HepG2 (cell line): ENCODE measurements at regions not wholly inside any gene's neighbourhood (a gene's known extent, or its start where the extent isn't known, plus 50 kb on each side); places are given as distances from the start of the nearest gene placed in this dataset.

Source experiments
- ATAC-seq: fragments of 200-7000 bp; cut with Tn5 transposase; 3 replicates; pipeline ENCODE4 v1.9.1; 2020; ENCODE audit warnings: mild to moderate bottlenecking, moderate library complexity
- BruUV-seq: library from RNA; stranded (reverse); fragments of 400-500 nt; replicated peaks from 2 replicates; lab custom pipeline; 2021; lab: Mats Ljungman, UMichigan
- CTCF ChIA-PET: fragments of 300-600 bp; formaldehyde crosslinking; extraction: SDS; loops from one replicate; lab custom pipeline; 2021; ENCODE audit warnings: low total read pairs, inconsistent platforms, low intra/inter-chr PET ratio; lab: Yijun Ruan, JAX
- POLR2A ChIA-PET: fragments of 350-600 bp; sonication (Branson Sonifier 250); formaldehyde crosslinking; loops from one replicate; lab custom pipeline; 2020; ENCODE audit warnings: antibody characterized with exemption, inconsistent platforms; lab: Yijun Ruan, JAX
- DNase-seq: peaks from one replicate; pipeline ENCODE4 v3.0.0-alpha.2; 2015; ENCODE audit warnings: low spot score
- FAIRE-seq: peaks from 3 replicates; lab custom pipeline; 2011; peaks lifted over from hg19 to GRCh38; lab: Jason Lieb, UNC
- H2AFZ ChIP-seq: one replicate; pipeline ENCODE4 v1.6.1; 2011; ENCODE audit warnings: low read length, inconsistent platforms
- H3K27ac ChIP-seq: fragments of 300-600 bp; 3 replicates; pipeline ENCODE4 v1.8.0; 2011; ENCODE audit warnings: mixed run types, mild to moderate bottlenecking, mixed read lengths, low read length, inconsistent platforms; ENCODE audit not compliant: insufficient read depth; ENCODE audit errors: extremely low read length
- H3K27me3 ChIP-seq, 2 experiments: fragments of 200-600 bp in 1 of 2; 2 replicates in 1 of 2; 3 replicates in 1 of 2; pipeline versions ENCODE4 v1.6.0 to v1.8.0; 2011; ENCODE audit warnings: low read length in 2 of 2, mild to moderate bottlenecking in 2 of 2, moderate library complexity in 2 of 2, inconsistent platforms in 1 of 2; ENCODE audit not compliant: insufficient read depth in 2 of 2, control insufficient read depth in 1 of 2
- H3K36me3 ChIP-seq, 2 experiments: fragments of 200-600 bp in 1 of 2; replicated peaks in 1 of 2; 2 replicates in 1 of 2; 3 replicates in 1 of 2; pipeline versions ENCODE4 v1.5.1 to v1.8.0; 2011; ENCODE audit warnings: low read length in 2 of 2, inconsistent platforms in 1 of 2; ENCODE audit not compliant: insufficient read depth in 2 of 2, control insufficient read depth in 1 of 2
- H3K4me1 ChIP-seq: 2 replicates; pipeline ENCODE4 v1.5.1; 2012; ENCODE audit warnings: low read length, inconsistent platforms; ENCODE audit not compliant: insufficient read depth
- H3K4me2 ChIP-seq: 2 replicates; pipeline ENCODE4 v1.6.0; 2011; ENCODE audit warnings: low read depth, low read length, inconsistent platforms
- H3K4me3 ChIP-seq, 3 experiments: fragments of 200-600 bp in 1 of 3; sonication (generic), shearing (Covaris generic) in 1 of 3; replicated peaks in 1 of 3; 2 replicates each; pipeline ENCODE4 v1.5.1; 2011 to 2016; ENCODE audit warnings: low read length in 3 of 3, inconsistent platforms in 2 of 3, low read depth in 2 of 3, mild to moderate bottlenecking in 2 of 3, control low read depth in 1 of 3, mixed read lengths in 1 of 3; ENCODE audit not compliant: insufficient read depth in 1 of 3
- H3K79me2 ChIP-seq: one replicate; pipeline ENCODE4 v1.6.1; 2011; ENCODE audit warnings: low read length, inconsistent platforms; ENCODE audit not compliant: insufficient read depth
- H3K9ac ChIP-seq: 2 replicates; pipeline ENCODE4 v1.6.0; 2011; ENCODE audit warnings: mild to moderate bottlenecking, low read depth, low read length, inconsistent platforms; ENCODE audit not compliant: insufficient read depth
- H3K9me3 ChIP-seq: 2 replicates; pipeline ENCODE4 v1.5.1; 2012; ENCODE audit warnings: mild to moderate bottlenecking, low read length
- H4K20me1 ChIP-seq: 2 replicates; pipeline ENCODE4 v1.6.0; 2011; ENCODE audit warnings: inconsistent platforms, mild to moderate bottlenecking, low read length, moderate library complexity; ENCODE audit not compliant: insufficient read depth
- ARNT ChIP-seq: fragments of 450-650 bp; IDR thresholded peaks from 2 replicates; pipeline ENCODE4 v1.6.1; 2017
- FOXP4 ChIP-seq: sonication (generic); formaldehyde crosslinking; IDR thresholded peaks from 2 replicates; pipeline ENCODE4 v1.4.0; 2020; ENCODE audit warnings: missing genetic modification reagents
- HMGA1 ChIP-seq: sonication (generic); formaldehyde crosslinking; conservative IDR thresholded peaks from 2 replicates; pipeline ENCODE4 v1.4.0; 2020; ENCODE audit warnings: missing genetic modification reagents
- HNF4A ChIP-seq: sonication (generic); formaldehyde crosslinking; IDR thresholded peaks from 2 replicates; pipeline ENCODE4 v1.4.0; 2020; ENCODE audit warnings: missing genetic modification reagents
- LCORL ChIP-seq, 2 experiments: fragments of 450-650 bp in 1 of 2; sonication (generic) in 1 of 2; formaldehyde crosslinking in 1 of 2; IDR thresholded peaks; 2 replicates each; pipeline versions ENCODE4 v1.5.0 to v1.6.1; 2017 to 2020; ENCODE audit warnings: antibody characterized with exemption in 1 of 2, missing genetic modification reagents in 1 of 2
- MEIS1 ChIP-seq: sonication (generic); formaldehyde crosslinking; IDR thresholded peaks from 2 replicates; pipeline ENCODE4 v1.9.0; 2021; ENCODE audit warnings: mild to moderate bottlenecking, missing genetic modification reagents, moderate library complexity, borderline replicate concordance
- MLLT10 ChIP-seq: sonication (generic); formaldehyde crosslinking; IDR thresholded peaks from 2 replicates; pipeline ENCODE4 v1.4.0; 2020; ENCODE audit warnings: missing genetic modification reagents
- PHB2 ChIP-seq: fragments of 450-650 bp; IDR thresholded peaks from 2 replicates; pipeline ENCODE4 v1.6.1; 2018; ENCODE audit not compliant: partially characterized antibody
- REXO4 ChIP-seq: sonication (generic); formaldehyde crosslinking; IDR thresholded peaks from 2 replicates; pipeline ENCODE4 v1.8.0; 2022; ENCODE audit warnings: missing genetic modification reagents, mild to moderate bottlenecking, borderline replicate concordance
- SATB2 ChIP-seq: sonication (generic); formaldehyde crosslinking; IDR thresholded peaks from 2 replicates; pipeline ENCODE4 v1.5.0; 2020; ENCODE audit warnings: missing genetic modification reagents
- SOX6 ChIP-seq, 2 experiments: fragments of 450-650 bp in 1 of 2; sonication (generic) in 1 of 2; formaldehyde crosslinking in 1 of 2; IDR thresholded peaks; 2 replicates each; pipeline versions ENCODE4 v1.4.0 to v1.6.1; 2017 to 2020; ENCODE audit warnings: antibody characterized with exemption in 1 of 2, mild to moderate bottlenecking in 1 of 2, missing genetic modification reagents in 1 of 2
- SYNCRIP ChIP-seq: fragments of 200-400 bp; formaldehyde crosslinking; IDR thresholded peaks from 2 replicates; pipeline ENCODE4 v1.6.1; 2018; ENCODE audit warnings: mild to moderate bottlenecking, low read depth, low read length; ENCODE audit not compliant: insufficient read depth
- ZNF232 ChIP-seq: sonication (generic); formaldehyde crosslinking; IDR thresholded peaks from 2 replicates; pipeline ENCODE4 v1.4.0; 2020; ENCODE audit warnings: missing genetic modification reagents, borderline replicate concordance
- ZNF296 ChIP-seq: sonication (generic); formaldehyde crosslinking; conservative IDR thresholded peaks from 2 replicates; pipeline ENCODE4 v1.5.0; 2020; ENCODE audit warnings: mild to moderate bottlenecking, missing genetic modification reagents
- ZNF350 ChIP-seq: sonication (generic); formaldehyde crosslinking; IDR thresholded peaks from 2 replicates; pipeline ENCODE4 v1.4.0; 2020; ENCODE audit warnings: mild to moderate bottlenecking, low read depth, missing genetic modification reagents, borderline replicate concordance
- ZNF441 ChIP-seq: sonication (generic); formaldehyde crosslinking; IDR thresholded peaks from 2 replicates; pipeline ENCODE4 v1.7.0; 2021; ENCODE audit warnings: missing genetic modification reagents, borderline replicate concordance
- ZNF564 ChIP-seq: sonication (generic); formaldehyde crosslinking; IDR thresholded peaks from 2 replicates; pipeline ENCODE4 v1.8.1; 2023; ENCODE audit warnings: mild to moderate bottlenecking, missing genetic modification reagents
- ZNF775 ChIP-seq: sonication (generic); formaldehyde crosslinking; IDR thresholded peaks from 2 replicates; pipeline ENCODE4 v1.4.0; 2020; ENCODE audit warnings: missing genetic modification reagents, mild to moderate bottlenecking, moderate library complexity, borderline replicate concordance
- in situ Hi-C: cut with HindIII; loops from 2 replicates; pipeline ENCODE4 v1.10.0; 2017; ENCODE audit warnings: low pct_unique_long_range_greater_than_20kb; ENCODE audit not compliant: extremely low pct_ligation_motif_present
- intact Hi-C: fragments of 100-400 bp; cut with micrococcal nuclease; formaldehyde crosslinking; loops from one replicate; pipeline ENCODE4 v1.10.0; 2022; ENCODE audit not compliant: unreplicated experiment
- TF ChIP-seq, protein P1 (sequence below): IDR thresholded peaks from 2 replicates; pipeline ENCODE4 v1.6.1; 2016; ENCODE audit warnings: missing compliant biosample characterization, missing genetic modification reagents, borderline replicate concordance
- TF ChIP-seq, protein P2 (sequence below): sonication (generic); formaldehyde crosslinking; IDR thresholded peaks from 2 replicates; pipeline ENCODE4 v1.5.0; 2020; ENCODE audit warnings: mild to moderate bottlenecking, missing genetic modification reagents

DNA sequence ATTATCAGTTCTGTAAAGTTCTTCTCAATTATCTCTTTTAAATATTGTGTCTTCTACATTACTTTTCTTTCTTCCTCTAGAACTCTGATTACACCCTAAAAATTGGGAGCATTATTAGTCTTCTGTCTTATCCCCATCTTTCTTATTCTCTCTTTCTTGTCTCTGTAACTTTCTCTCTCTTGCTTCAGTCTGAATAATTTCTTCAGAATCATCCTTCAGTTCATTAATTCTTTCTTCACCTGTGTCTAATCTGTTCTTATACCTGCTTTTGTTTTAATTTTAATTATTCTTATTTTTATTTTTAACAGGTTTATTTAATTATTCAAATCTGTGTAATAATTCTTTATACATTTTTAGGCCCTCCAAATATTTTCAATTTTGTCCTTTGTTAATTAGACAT lies 114.3 kb downstream of the GATA3 start:
- no peaks in the 10 kb centered on the region for H4K20me1 ChIP-seq
- in situ Hi-C loops (no loop called here), intact Hi-C loops (no loop called here)
- no TSS peak for BruUV-seq
- peaks cover 10% of the 10 kb centered on the region for H3K4me1 ChIP-seq
- no peaks in the 10 kb centered on the region; a peak in 1 of 5 replicates for H3K27me3 ChIP-seq
- POLR2A ChIA-PET: no interaction called here
- H3K9ac ChIP-seq: no peak overlapping the region
- FAIRE-seq (no peak), ATAC-seq (no peak), DNase-seq (no peak)
- TF ChIP-seq SATB2 (CRISPR knock-in tag) (no peak), REXO4 (CRISPR knock-in tag) (no peak), FOXP4 (CRISPR knock-in tag) (no peak), ZNF350 (CRISPR knock-in tag) (no peak), MLLT10 (CRISPR knock-in tag) (no peak), ZNF775 (no peak), SYNCRIP (no peak), ZNF564 (CRISPR knock-in tag) (no peak), ARNT (no peak), HNF4A (CRISPR knock-in tag) (no peak), ZNF441 (CRISPR knock-in tag) (no peak), SOX6 (IDR thresholded peaks at IDR 0.05) (no peak), SOX6 (CRISPR knock-in tag; IDR thresholded peaks at IDR 0.05) (no peak), LCORL (IDR thresholded peaks at IDR 0.05) (no peak), LCORL (CRISPR knock-in tag; IDR thresholded peaks at IDR 0.05) (no peak), ZNF296 (CRISPR knock-in tag) (no peak), ZNF232 (CRISPR knock-in tag) (no peak), MEIS1 (CRISPR knock-in tag) (no peak), HMGA1 (CRISPR knock-in tag) (no peak), PHB2 (no peak)
- TF ChIP-seq, protein P1, sequence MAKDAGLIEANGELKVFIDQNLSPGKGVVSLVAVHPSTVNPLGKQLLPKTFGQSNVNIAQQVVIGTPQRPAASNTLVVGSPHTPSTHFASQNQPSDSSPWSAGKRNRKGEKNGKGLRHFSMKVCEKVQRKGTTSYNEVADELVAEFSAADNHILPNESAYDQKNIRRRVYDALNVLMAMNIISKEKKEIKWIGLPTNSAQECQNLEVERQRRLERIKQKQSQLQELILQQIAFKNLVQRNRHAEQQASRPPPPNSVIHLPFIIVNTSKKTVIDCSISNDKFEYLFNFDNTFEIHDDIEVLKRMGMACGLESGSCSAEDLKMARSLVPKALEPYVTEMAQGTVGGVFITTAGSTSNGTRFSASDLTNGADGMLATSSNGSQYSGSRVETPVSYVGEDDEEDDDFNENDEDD (CRISPR knock-in tag): no peak
- TF ChIP-seq, protein P2, sequence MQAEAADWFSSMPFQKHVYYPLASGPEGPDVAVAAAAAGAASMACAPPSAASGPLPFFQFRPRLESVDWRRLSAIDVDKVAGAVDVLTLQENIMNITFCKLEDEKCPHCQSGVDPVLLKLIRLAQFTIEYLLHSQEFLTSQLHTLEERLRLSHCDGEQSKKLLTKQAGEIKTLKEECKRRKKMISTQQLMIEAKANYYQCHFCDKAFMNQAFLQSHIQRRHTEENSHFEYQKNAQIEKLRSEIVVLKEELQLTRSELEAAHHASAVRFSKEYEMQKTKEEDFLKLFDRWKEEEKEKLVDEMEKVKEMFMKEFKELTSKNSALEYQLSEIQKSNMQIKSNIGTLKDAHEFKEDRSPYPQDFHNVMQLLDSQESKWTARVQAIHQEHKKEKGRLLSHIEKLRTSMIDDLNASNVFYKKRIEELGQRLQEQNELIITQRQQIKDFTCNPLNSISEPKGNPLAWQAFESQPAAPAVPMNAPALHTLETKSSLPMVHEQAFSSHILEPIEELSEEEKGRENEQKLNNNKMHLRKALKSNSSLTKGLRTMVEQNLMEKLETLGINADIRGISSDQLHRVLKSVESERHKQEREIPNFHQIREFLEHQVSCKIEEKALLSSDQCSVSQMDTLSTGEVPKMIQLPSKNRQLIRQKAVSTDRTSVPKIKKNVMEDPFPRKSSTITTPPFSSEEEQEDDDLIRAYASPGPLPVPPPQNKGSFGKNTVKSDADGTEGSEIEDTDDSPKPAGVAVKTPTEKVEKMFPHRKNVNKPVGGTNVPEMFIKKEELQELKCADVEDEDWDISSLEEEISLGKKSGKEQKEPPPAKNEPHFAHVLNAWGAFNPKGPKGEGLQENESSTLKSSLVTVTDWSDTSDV: no peak
- H3K4me2 ChIP-seq: no peak overlapping the region
- H3K36me3 ChIP-seq: no peaks in the 10 kb centered on the region
- H3K27ac ChIP-seq: no peak overlapping the region
- no peaks in the 10 kb centered on the region for H3K79me2 ChIP-seq
- CTCF ChIA-PET: no interaction called here
- no peak overlapping the region for H3K4me3 ChIP-seq
- H3K9me3 ChIP-seq: peaks cover 9% of the 10 kb centered on the region
- H2AFZ ChIP-seq: no peak overlapping the region
